Endothelial cell of umbilical vein (primary cell): ENCODE measurements at regions not wholly inside any gene's neighbourhood (a gene's known extent, or its start where the extent isn't known, plus 50 kb on each side); places are given as distances from the start of the nearest gene placed in this dataset.

Experiments used
- BruUV-seq: library from RNA; stranded (reverse); fragments of 400-500 nt; replicated peaks from 2 replicates; lab custom pipeline; 2021; lab: Mats Ljungman, UMichigan
- CTCF ChIA-PET: fragments of 300-600, 350-600 bp; sonication (Branson Sonifier 250); formaldehyde crosslinking; loops from one replicate; lab custom pipeline; 2021; ENCODE audit warnings: antibody characterized with exemption, inconsistent platforms; lab: Charles Lee
- POLR2A ChIA-PET: fragments of 300-600, 350-600 bp; sonication (Branson Sonifier 250); formaldehyde crosslinking; loops from one replicate; lab custom pipeline; 2021; ENCODE audit warnings: antibody characterized with exemption, inconsistent platforms; lab: Charles Lee
- DNase-seq: peaks from one replicate; pipeline ENCODE4 v3.0.0-alpha.2; 2011; ENCODE audit warnings: low read depth, low spot score
- FAIRE-seq: peaks from 2 replicates; lab custom pipeline; 2011; peaks lifted over from hg19 to GRCh38; lab: Jason Lieb, UNC
- H2AFZ ChIP-seq: 2 replicates; pipeline ENCODE4 v1.6.0; 2012; ENCODE audit warnings: low read depth, low read length, control low read depth, inconsistent platforms
- H3K27ac ChIP-seq: 2 replicates; pipeline ENCODE4 v1.5.1; 2011; ENCODE audit warnings: low read depth, mild to moderate bottlenecking, control low read depth, low read length, moderate library complexity; ENCODE audit not compliant: insufficient read depth
- H3K27me3 ChIP-seq, 2 experiments: 2 replicates each; pipeline versions ENCODE4 v1.6.0 to v1.6.1; 2011; ENCODE audit warnings: low read length in 2 of 2, mixed read lengths in 1 of 2; ENCODE audit not compliant: control insufficient read depth in 2 of 2, insufficient read depth in 2 of 2
- H3K36me3 ChIP-seq, 2 experiments: 2 replicates in 1 of 2; 3 replicates in 1 of 2; pipeline ENCODE4 v1.5.1; 2011; ENCODE audit warnings: low read length in 2 of 2, mild to moderate bottlenecking in 1 of 2, moderate library complexity in 1 of 2; ENCODE audit not compliant: control insufficient read depth in 2 of 2, insufficient read depth in 2 of 2; ENCODE audit errors: extremely low read depth in 1 of 2
- H3K4me1 ChIP-seq: 3 replicates; pipeline ENCODE4 v1.5.1; 2011; ENCODE audit warnings: mild to moderate bottlenecking, low read length; ENCODE audit not compliant: control insufficient read depth, insufficient read depth; ENCODE audit errors: extremely low read depth
- H3K4me2 ChIP-seq: 2 replicates; pipeline ENCODE4 v1.6.1; 2011; ENCODE audit warnings: low read length, control low read depth, mixed read lengths; ENCODE audit not compliant: insufficient read depth
- H3K4me3 ChIP-seq, 3 experiments: fragments of 200-600 bp in 1 of 3; sonication (generic), shearing (Covaris generic) in 1 of 3; replicated peaks in 1 of 3; 2 replicates each; pipeline ENCODE4 v1.5.1; 2011 to 2016; ENCODE audit warnings: control low read depth in 3 of 3, low read length in 3 of 3, mild to moderate bottlenecking in 2 of 3, inconsistent platforms in 1 of 3, low read depth in 1 of 3, moderate library complexity in 1 of 3; ENCODE audit not compliant: insufficient read depth in 1 of 3
- H3K79me2 ChIP-seq: 2 replicates; pipeline ENCODE4 v1.6.0; 2012; ENCODE audit warnings: low read length, inconsistent platforms; ENCODE audit not compliant: control insufficient read depth, insufficient read depth
- H3K9ac ChIP-seq: replicated peaks from 2 replicates; pipeline ENCODE3; 2011; ENCODE audit warnings: low read length, control low read depth; ENCODE audit not compliant: insufficient read depth; ENCODE audit errors: extremely low read depth
- H3K9me1 ChIP-seq: replicated peaks from 3 replicates; pipeline ENCODE4 v1.6.0; 2011; ENCODE audit warnings: mild to moderate bottlenecking, low read length; ENCODE audit not compliant: control insufficient read depth, insufficient read depth; ENCODE audit errors: extremely low read depth
- H3K9me3 ChIP-seq: replicated peaks from 2 replicates; pipeline ENCODE4 v1.5.1; 2012; ENCODE audit warnings: low read length, inconsistent platforms; ENCODE audit not compliant: control insufficient read depth, insufficient read depth
- H4K20me1 ChIP-seq: replicated peaks from 2 replicates; pipeline ENCODE3; 2011; ENCODE audit warnings: mild to moderate bottlenecking, low read length; ENCODE audit not compliant: control insufficient read depth, insufficient read depth; ENCODE audit errors: extremely low read depth
- EZH2 ChIP-seq: IDR thresholded peaks from 2 replicates; pipeline ENCODE4 v1.6.1; 2012; ENCODE audit warnings: borderline replicate concordance, low read depth, mild to moderate bottlenecking, moderate library complexity, low read length, inconsistent platforms; ENCODE audit not compliant: severe bottlenecking
- FOS ChIP-seq: IDR thresholded peaks from 2 replicates; pipeline ENCODE4 v1.6.1; 2011; ENCODE audit warnings: mild to moderate bottlenecking, low read length, moderate library complexity, borderline replicate concordance; ENCODE audit not compliant: insufficient read depth
- GATA2 ChIP-seq: IDR thresholded peaks from 2 replicates; pipeline ENCODE4 v1.7.0; 2011; ENCODE audit warnings: low read depth, mild to moderate bottlenecking, moderate library complexity, mixed read lengths, low read length; ENCODE audit not compliant: insufficient read length, insufficient read depth
- JUN ChIP-seq: IDR thresholded peaks from 2 replicates; pipeline ENCODE4 v1.6.1; 2011; ENCODE audit warnings: borderline replicate concordance, low read depth; ENCODE audit not compliant: insufficient read length, insufficient read depth
- MAX ChIP-seq: IDR thresholded peaks from 2 replicates; pipeline ENCODE4 v1.6.1; 2011; ENCODE audit not compliant: insufficient read depth, insufficient read length
- MYC ChIP-seq: IDR thresholded peaks from one replicate; pipeline ENCODE4 v1.6.1; 2011; ENCODE audit warnings: mild to moderate bottlenecking, low read depth, low read length
- POLR2A ChIP-seq: IDR thresholded peaks from 2 replicates; pipeline ENCODE4 v1.6.1; 2012; ENCODE audit warnings: low read depth, mild to moderate bottlenecking, control low read depth, low read length
- POLR2AphosphoS5 ChIP-seq: IDR thresholded peaks from 2 replicates; pipeline ENCODE4 v1.6.1; 2012; ENCODE audit warnings: low read depth, mild to moderate bottlenecking, control low read depth, low read length, moderate library complexity; ENCODE audit not compliant: insufficient read depth
- dilution Hi-C: fragments of 300-500 bp; cut with MboI; formaldehyde crosslinking; loops from one replicate; pipeline ENCODE4 v1.15.0; 2019; ENCODE audit warnings: low sequenced_read_pairs; ENCODE audit not compliant: extremely low pct_ligation_motif_present
- intact Hi-C: fragments of 100-400 bp; cut with micrococcal nuclease; formaldehyde crosslinking; loops from one replicate; pipeline ENCODE4 v1.10.0; 2022
- TF ChIP-seq, protein P1 (sequence below), 2 donors: IDR thresholded peaks; 1 replicate in 1 of 2; 2 replicates in 1 of 2; pipeline ENCODE4 v1.5.1; 2011; ENCODE audit warnings: low read length in 2 of 2, mild to moderate bottlenecking in 2 of 2, moderate library complexity in 2 of 2, control low read depth in 1 of 2, inconsistent platforms in 1 of 2, low read depth in 1 of 2; ENCODE audit not compliant: insufficient read depth in 1 of 2; ENCODE audit errors: extremely low read depth in 1 of 2

GRCh38 chr2:72028351-72028995, 119.2 kb downstream of the CYP26B1 start:
- H3K27me3 ChIP-seq, result peaks cover 0 to 5% of the 10 kb centered on the region in 2 experiments
- intact Hi-C loops (no loop called here), dilution Hi-C loops (no loop called here)
- BruUV-seq, result no TSS peak
- H4K20me1 ChIP-seq, result no peaks in the 10 kb centered on the region
- H3K9me1 ChIP-seq, result no peaks in the 10 kb centered on the region
- H3K36me3 ChIP-seq, result no peaks in the 10 kb centered on the region
- H3K9ac ChIP-seq, result no peak overlapping the region
- no peak overlapping the region for H3K27ac ChIP-seq
- H3K4me2 ChIP-seq, result no peak overlapping the region
- DNase-seq (no peak), FAIRE-seq (no peak)
- no peaks in the 10 kb centered on the region for H3K9me3 ChIP-seq
- no peaks in the 10 kb centered on the region for H3K79me2 ChIP-seq
- no peak overlapping the region for H2AFZ ChIP-seq
- TF ChIP-seq MAX, result no peak
- TF ChIP-seq GATA2, result no peak
- TF ChIP-seq POLR2A, result no peak
- no peak for TF ChIP-seq FOS
- TF ChIP-seq JUN, result no peak
- no peak for TF ChIP-seq MYC
- no peak for TF ChIP-seq POLR2AphosphoS5
- TF ChIP-seq EZH2, result no peak
- TF ChIP-seq, protein P1, sequence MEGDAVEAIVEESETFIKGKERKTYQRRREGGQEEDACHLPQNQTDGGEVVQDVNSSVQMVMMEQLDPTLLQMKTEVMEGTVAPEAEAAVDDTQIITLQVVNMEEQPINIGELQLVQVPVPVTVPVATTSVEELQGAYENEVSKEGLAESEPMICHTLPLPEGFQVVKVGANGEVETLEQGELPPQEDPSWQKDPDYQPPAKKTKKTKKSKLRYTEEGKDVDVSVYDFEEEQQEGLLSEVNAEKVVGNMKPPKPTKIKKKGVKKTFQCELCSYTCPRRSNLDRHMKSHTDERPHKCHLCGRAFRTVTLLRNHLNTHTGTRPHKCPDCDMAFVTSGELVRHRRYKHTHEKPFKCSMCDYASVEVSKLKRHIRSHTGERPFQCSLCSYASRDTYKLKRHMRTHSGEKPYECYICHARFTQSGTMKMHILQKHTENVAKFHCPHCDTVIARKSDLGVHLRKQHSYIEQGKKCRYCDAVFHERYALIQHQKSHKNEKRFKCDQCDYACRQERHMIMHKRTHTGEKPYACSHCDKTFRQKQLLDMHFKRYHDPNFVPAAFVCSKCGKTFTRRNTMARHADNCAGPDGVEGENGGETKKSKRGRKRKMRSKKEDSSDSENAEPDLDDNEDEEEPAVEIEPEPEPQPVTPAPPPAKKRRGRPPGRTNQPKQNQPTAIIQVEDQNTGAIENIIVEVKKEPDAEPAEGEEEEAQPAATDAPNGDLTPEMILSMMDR (IDR thresholded peaks at IDR 0.05; ENCODE audit: extremely low read depth in 1 of 2, insufficient read depth in 1 of 2, low read depth in 1 of 2, low read length in 2 of 2), result no peak
- CTCF ChIA-PET, result no interaction called here
- POLR2A ChIA-PET, result no interaction called here
- H3K4me3 ChIP-seq, result no peak overlapping the region
- no peaks in the 10 kb centered on the region for H3K4me1 ChIP-seq
